Osteocyte (in vitro differentiated cells): ENCODE measurements at regions not wholly inside any gene's neighbourhood (a gene's known extent, or its start where the extent isn't known, plus 50 kb on each side); places are given as distances from the start of the nearest gene placed in this dataset.

Source experiments
- DNase-seq: peaks from one replicate; pipeline ENCODE4 v3.0.0; 2021; ENCODE audit warnings: mixed read lengths; ENCODE audit not compliant: unreplicated experiment; ENCODE audit errors: extremely low spot score
- H3K27ac Mint-ChIP-seq: one replicate; pipeline ENCODE4 v1.8.0; 2021; ENCODE audit warnings: mild to moderate bottlenecking, mixed read lengths; ENCODE audit not compliant: unreplicated experiment
- H3K27me3 Mint-ChIP-seq: one replicate; pipeline ENCODE4 v1.8.0; 2021; ENCODE audit warnings: mixed read lengths; ENCODE audit not compliant: unreplicated experiment
- H3K36me3 Mint-ChIP-seq: one replicate; pipeline ENCODE4 v1.8.0; 2021; ENCODE audit warnings: mixed read lengths; ENCODE audit not compliant: unreplicated experiment
- H3K4me1 Mint-ChIP-seq: one replicate; pipeline ENCODE4 v1.8.0; 2021; ENCODE audit warnings: mixed read lengths; ENCODE audit not compliant: unreplicated experiment
- H3K4me3 Mint-ChIP-seq: one replicate; pipeline ENCODE4 v1.8.0; 2021; ENCODE audit warnings: mild to moderate bottlenecking, moderate library complexity, mixed read lengths; ENCODE audit not compliant: unreplicated experiment
- H3K9me3 Mint-ChIP-seq: one replicate; pipeline ENCODE4 v1.8.0; 2021; ENCODE audit warnings: mixed read lengths; ENCODE audit not compliant: unreplicated experiment
- TF ChIP-seq, protein P1 (sequence below): fragments of 200-600 bp; sonication (generic); IDR thresholded peaks from 2 replicates; pipeline ENCODE4 v1.5.0; 2021; ENCODE audit warnings: antibody characterized with exemption, mild to moderate bottlenecking, moderate library complexity

DNA sequence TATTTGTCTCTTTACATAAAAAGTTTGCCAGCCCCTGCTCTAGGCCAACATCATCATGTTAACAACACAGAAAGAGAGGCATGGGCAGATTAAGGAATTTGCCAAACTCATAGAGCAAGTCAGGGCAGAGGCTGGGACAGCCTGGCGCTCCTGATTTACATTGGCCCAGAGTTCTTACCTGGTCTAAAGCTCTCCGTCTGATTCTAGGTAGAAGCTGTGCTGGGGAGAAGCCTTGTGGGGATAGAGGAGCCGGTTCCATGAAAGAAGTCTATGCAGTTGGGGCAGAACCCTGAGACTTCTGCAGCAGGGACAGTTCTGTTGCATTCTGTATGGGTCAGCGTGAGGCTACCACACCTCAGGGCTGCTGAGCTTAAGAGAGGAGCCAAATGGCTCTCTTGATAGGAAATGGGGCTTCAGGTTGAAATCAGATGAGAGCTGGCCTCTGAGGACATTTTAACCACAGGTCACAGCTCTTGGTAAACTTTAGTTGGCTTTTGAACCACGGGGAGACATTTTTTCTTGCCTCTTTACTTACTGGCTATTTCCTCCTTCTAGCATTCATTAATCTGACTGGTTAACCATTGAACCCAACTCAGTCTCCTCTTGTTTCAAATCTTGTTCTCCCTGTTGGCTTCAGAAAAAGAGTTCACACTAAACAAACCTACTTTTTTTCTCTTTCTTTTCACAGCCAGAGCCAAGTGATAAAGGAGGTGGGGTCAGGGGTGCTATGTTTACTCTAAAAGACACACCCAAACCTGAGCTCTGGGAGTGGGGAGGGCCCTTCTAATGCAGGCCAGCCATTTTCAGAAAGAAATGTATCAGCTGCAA lies 250.7 kb downstream of the OPA1 start:
- Mint-ChIP-seq H3K27me3 (peaks cover 73% of the 10 kb centered on the region), H3K4me3 (no peak overlapping the region), H3K4me1 (no peaks in the 10 kb centered on the region), H3K27ac (no peak overlapping the region), H3K9me3 (no peaks in the 10 kb centered on the region), H3K36me3 (no peaks in the 10 kb centered on the region)
- TF ChIP-seq, protein P1, sequence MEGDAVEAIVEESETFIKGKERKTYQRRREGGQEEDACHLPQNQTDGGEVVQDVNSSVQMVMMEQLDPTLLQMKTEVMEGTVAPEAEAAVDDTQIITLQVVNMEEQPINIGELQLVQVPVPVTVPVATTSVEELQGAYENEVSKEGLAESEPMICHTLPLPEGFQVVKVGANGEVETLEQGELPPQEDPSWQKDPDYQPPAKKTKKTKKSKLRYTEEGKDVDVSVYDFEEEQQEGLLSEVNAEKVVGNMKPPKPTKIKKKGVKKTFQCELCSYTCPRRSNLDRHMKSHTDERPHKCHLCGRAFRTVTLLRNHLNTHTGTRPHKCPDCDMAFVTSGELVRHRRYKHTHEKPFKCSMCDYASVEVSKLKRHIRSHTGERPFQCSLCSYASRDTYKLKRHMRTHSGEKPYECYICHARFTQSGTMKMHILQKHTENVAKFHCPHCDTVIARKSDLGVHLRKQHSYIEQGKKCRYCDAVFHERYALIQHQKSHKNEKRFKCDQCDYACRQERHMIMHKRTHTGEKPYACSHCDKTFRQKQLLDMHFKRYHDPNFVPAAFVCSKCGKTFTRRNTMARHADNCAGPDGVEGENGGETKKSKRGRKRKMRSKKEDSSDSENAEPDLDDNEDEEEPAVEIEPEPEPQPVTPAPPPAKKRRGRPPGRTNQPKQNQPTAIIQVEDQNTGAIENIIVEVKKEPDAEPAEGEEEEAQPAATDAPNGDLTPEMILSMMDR: no peak
- DNase-seq: no peak

DNA sequence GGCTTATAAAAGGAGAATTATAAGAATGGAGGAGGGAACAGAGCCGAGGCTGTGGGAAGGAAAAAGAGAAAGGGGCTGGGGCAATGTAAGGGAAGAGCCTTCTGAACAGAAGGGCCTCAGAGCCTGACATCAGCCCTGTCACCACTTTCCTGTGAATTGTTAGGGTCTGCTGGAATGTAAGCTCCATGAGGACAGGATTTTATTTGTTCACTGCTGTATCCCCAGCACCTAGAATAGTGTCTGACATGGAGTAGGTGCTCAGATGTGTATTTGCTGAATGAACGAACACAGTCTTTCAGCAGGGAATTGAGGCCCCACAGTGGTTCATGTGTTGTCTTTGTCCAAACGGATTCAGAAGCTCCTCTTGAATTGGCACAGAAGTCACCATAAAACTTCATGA lies 251.5 kb downstream of the OPA1 start:
- no peaks in the 10 kb centered on the region for H3K36me3 Mint-ChIP-seq
- H3K4me1 Mint-ChIP-seq: no peaks in the 10 kb centered on the region
- DNase-seq: no peak
- no peaks in the 10 kb centered on the region for H3K9me3 Mint-ChIP-seq
- TF ChIP-seq, protein P1: no peak
- no peak overlapping the region for H3K27ac Mint-ChIP-seq
- no peak overlapping the region for H3K4me3 Mint-ChIP-seq
- H3K27me3 Mint-ChIP-seq: peaks cover 70% of the 10 kb centered on the region

DNA sequence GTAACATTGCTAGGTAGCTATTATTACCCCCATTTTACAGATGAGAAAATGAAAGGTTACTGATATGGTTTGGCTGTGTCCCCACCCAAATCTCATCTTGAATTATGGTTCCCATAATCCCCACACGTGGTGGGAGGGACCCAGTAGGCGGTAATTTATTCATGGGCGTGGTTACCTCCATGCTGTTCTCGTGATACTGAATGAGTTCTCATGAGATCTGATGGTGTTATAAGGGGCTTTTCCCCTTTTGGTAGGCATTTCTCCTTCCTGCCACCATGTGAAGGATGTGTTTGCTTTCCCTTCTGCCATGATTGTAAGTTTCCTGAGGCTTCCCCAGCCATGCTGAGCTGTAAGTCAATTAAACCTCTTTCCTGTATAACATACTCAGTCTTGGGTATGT lies 252.1 kb downstream of the OPA1 start:
- no peak for DNase-seq
- peaks cover 64% of the 10 kb centered on the region for H3K27me3 Mint-ChIP-seq
- H3K4me1 Mint-ChIP-seq: no peaks in the 10 kb centered on the region
- TF ChIP-seq, protein P1: no peak
- no peaks in the 10 kb centered on the region for H3K36me3 Mint-ChIP-seq
- H3K4me3 Mint-ChIP-seq: no peak overlapping the region
- H3K9me3 Mint-ChIP-seq: no peaks in the 10 kb centered on the region
- no peak overlapping the region for H3K27ac Mint-ChIP-seq

DNA sequence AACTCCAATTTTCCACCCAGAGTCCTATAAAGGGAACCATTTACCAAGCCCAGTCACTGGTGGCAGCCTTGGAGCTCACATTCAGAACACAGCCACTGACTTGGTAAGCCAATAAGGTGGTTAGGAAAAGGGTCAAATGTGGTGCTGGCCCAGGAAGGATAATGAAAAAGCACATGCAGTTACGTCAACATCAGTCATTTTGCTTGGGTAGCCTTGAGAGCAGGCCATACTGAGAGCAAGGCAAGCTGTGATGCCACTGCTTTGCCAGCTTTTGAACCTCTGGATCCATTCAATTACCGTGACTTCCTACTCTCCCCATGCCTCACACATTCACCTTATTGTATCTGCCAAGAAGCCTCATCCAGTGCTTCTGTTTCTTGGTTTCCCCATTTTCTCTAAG lies 253.6 kb downstream of the OPA1 start:
- Mint-ChIP-seq H3K27ac (no peak overlapping the region), H3K9me3 (no peaks in the 10 kb centered on the region), H3K36me3 (no peaks in the 10 kb centered on the region), H3K4me1 (peaks cover 2% of the 10 kb centered on the region), H3K4me3 (no peak overlapping the region), H3K27me3 (peaks cover 49% of the 10 kb centered on the region)
- TF ChIP-seq, protein P1: no peak
- DNase-seq: no peak

DNA sequence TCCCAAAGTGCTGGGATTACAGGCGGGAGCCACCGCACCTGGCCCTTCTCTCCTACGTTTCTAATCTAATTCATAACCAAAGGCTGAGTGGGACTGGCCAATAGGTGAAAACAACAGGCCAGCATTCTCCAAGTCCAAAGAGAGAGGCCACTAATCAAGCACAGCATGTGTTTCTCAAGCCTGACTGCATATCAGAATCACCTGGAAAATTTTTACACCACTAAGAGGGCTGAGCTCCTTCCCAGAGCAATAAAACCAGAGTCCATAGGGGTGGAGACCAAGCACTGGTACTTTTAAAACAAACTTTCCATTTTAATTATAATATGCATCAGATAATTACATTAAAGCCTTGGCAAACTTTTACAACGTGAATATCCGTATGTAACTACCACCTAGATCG lies 254.4 kb downstream of the OPA1 start:
- H3K4me3 Mint-ChIP-seq: no peak overlapping the region
- peaks cover 45% of the 10 kb centered on the region for H3K27me3 Mint-ChIP-seq
- H3K27ac Mint-ChIP-seq: no peak overlapping the region
- no peaks in the 10 kb centered on the region for H3K36me3 Mint-ChIP-seq
- no peak for DNase-seq
- TF ChIP-seq, protein P1: no peak
- H3K4me1 Mint-ChIP-seq: peaks cover 11% of the 10 kb centered on the region
- no peaks in the 10 kb centered on the region for H3K9me3 Mint-ChIP-seq
